B cell (primary cell): ENCODE measurements at regions not wholly inside any gene's neighbourhood (a gene's known extent, or its start where the extent isn't known, plus 50 kb on each side); places are given as distances from the start of the nearest gene placed in this dataset.

Experiments used
- ATAC-seq: fragments of 200-7000 bp; cut with Tn5 transposase; one replicate; pipeline ENCODE4 v1.10.0; 2021; ENCODE audit warnings: low read depth, mild to moderate bottlenecking, moderate number of reproducible peaks, moderate library complexity
- CTCF ChIA-PET: fragments of 350-600 bp; sonication (Branson Sonifier 250); formaldehyde crosslinking; loops from one replicate; lab custom pipeline; 2021; ENCODE audit warnings: antibody characterized with exemption, inconsistent platforms; lab: Charles Lee
- POLR2A ChIA-PET: fragments of 350-600 bp; sonication (Branson Sonifier 250); formaldehyde crosslinking; loops from one replicate; lab custom pipeline; 2021; ENCODE audit warnings: antibody characterized with exemption; lab: Charles Lee
- DNase-seq: peaks from one replicate; pipeline ENCODE4 v3.0.0; 2013
- H2AFZ ChIP-seq: 2 replicates; pipeline ENCODE4 v1.6.1; 2012; ENCODE audit warnings: mild to moderate bottlenecking, low read depth, low read length; ENCODE audit not compliant: insufficient read depth, poor library complexity, severe bottlenecking
- H3K27ac ChIP-seq, 2 donors: 1 replicate in 1 of 2; 2 replicates in 1 of 2; pipeline ENCODE4 v1.5.1; 2012 to 2013; ENCODE audit warnings: low read length in 2 of 2, mild to moderate bottlenecking in 2 of 2, moderate library complexity in 1 of 2
- H3K27me3 ChIP-seq, 4 experiments: fragments of 200-600 bp in 1 of 4; sonication (generic) in 1 of 4; replicated peaks in 1 of 4; 1 replicate in 2 of 4; 2 replicates in 2 of 4; pipeline versions ENCODE4 v1.6.1 to v1.7.0; 2013 to 2016; ENCODE audit warnings: low read length in 3 of 4, mild to moderate bottlenecking in 2 of 4, mixed read lengths in 1 of 4, moderate library complexity in 1 of 4; ENCODE audit not compliant: insufficient read depth in 4 of 4, control insufficient read depth in 3 of 4; ENCODE audit errors: control extremely low read depth in 1 of 4
- H3K36me3 ChIP-seq, 2 experiments: replicated peaks in 1 of 2; 1 replicate in 1 of 2; 2 replicates in 1 of 2; pipeline versions ENCODE4 v1.6.1 to v1.7.1; 2013; ENCODE audit warnings: low read length in 1 of 2; ENCODE audit not compliant: insufficient read depth in 2 of 2, control insufficient read depth in 1 of 2; ENCODE audit errors: control extremely low read depth in 1 of 2, extremely low read depth in 1 of 2
- H3K4me1 ChIP-seq, 2 donors: fragments of 200-600 bp in 1 of 2; sonication (generic) in 1 of 2; 1 replicate in 1 of 2; 2 replicates in 1 of 2; pipeline versions ENCODE4 v1.5.1 to v1.6.1; 2013 to 2017; ENCODE audit warnings: low read length in 2 of 2; ENCODE audit not compliant: control insufficient read depth in 2 of 2, insufficient read depth in 2 of 2
- H3K4me2 ChIP-seq: replicated peaks from 2 replicates; pipeline ENCODE3; 2012; ENCODE audit warnings: mild to moderate bottlenecking, low read depth, low read length; ENCODE audit not compliant: poor library complexity, severe bottlenecking
- H3K4me3 ChIP-seq, 5 experiments: fragments of 200-600 bp in 1 of 5; sonication (generic) in 1 of 5; 1 replicate in 3 of 5; 2 replicates in 2 of 5; pipeline versions ENCODE4 v1.5.1 to v1.7.0; 2011 to 2016; ENCODE audit warnings: low read length in 4 of 5, mild to moderate bottlenecking in 4 of 5, low read depth in 2 of 5, control low read depth in 1 of 5, moderate library complexity in 1 of 5; ENCODE audit not compliant: insufficient read depth in 1 of 5; ENCODE audit errors: control extremely low read depth in 1 of 5, extremely low read depth in 1 of 5
- H3K79me2 ChIP-seq: fragments of 200-600 bp; sonication (generic); one replicate; pipeline ENCODE4 v1.6.0; 2016; ENCODE audit warnings: low read length; ENCODE audit not compliant: control insufficient read depth, insufficient read depth
- H3K9ac ChIP-seq: fragments of 200-600 bp; sonication (generic); 2 replicates; pipeline ENCODE4 v1.6.1; 2017; ENCODE audit warnings: mild to moderate bottlenecking, low read length, moderate library complexity
- H3K9me3 ChIP-seq, 3 donors: one replicate each; pipeline versions ENCODE4 v1.6.1 to v1.7.1; 2013; ENCODE audit warnings: low read length in 2 of 3; ENCODE audit not compliant: control insufficient read depth in 2 of 3, insufficient read depth in 1 of 3; ENCODE audit errors: control extremely low read depth in 1 of 3
- H4K20me1 ChIP-seq: 2 replicates; pipeline ENCODE4 v1.6.0; 2012; ENCODE audit warnings: mild to moderate bottlenecking, low read length; ENCODE audit not compliant: insufficient read depth, control insufficient read depth, poor library complexity, severe bottlenecking
- H3K27ac Mint-ChIP-seq: one replicate; pipeline ENCODE4 v1.8.0; 2021; ENCODE audit warnings: mixed read lengths
- H3K27me3 Mint-ChIP-seq: one replicate; pipeline ENCODE4 v1.8.0; 2021; ENCODE audit warnings: mixed read lengths
- H3K4me1 Mint-ChIP-seq: one replicate; pipeline ENCODE4 v1.8.0; 2021; ENCODE audit warnings: mixed read lengths
- H3K4me3 Mint-ChIP-seq: one replicate; pipeline ENCODE4 v1.8.0; 2021; ENCODE audit warnings: mixed read lengths
- H3K9me3 Mint-ChIP-seq: one replicate; pipeline ENCODE4 v1.8.0; 2022; ENCODE audit warnings: mixed read lengths; ENCODE audit not compliant: insufficient read depth
- CTCF ChIP-seq: fragments of 200-600 bp; IDR thresholded peaks from one replicate; pipeline ENCODE4 v1.8.0; 2022; ENCODE audit warnings: antibody characterized with exemption, mild to moderate bottlenecking
- EZH2 ChIP-seq: IDR thresholded peaks from 2 replicates; pipeline ENCODE4 v1.6.1; 2012; ENCODE audit warnings: borderline replicate concordance, low read depth, mild to moderate bottlenecking, moderate library complexity, low read length; ENCODE audit not compliant: insufficient read depth, poor library complexity, severe bottlenecking
- WGBS: methylation state at CpG from one replicate; pipeline ENCODE4 v1.1.5; 2013; ENCODE audit warnings: missing lambda C conversion rate; ENCODE audit not compliant: insufficient coverage; 5-methylcytosine and 5-hydroxymethylcytosine counted together
- intact Hi-C: fragments of 100-400 bp; cut with micrococcal nuclease; formaldehyde crosslinking; loops from one replicate; pipeline ENCODE4 v1.10.0; 2022

DNA sequence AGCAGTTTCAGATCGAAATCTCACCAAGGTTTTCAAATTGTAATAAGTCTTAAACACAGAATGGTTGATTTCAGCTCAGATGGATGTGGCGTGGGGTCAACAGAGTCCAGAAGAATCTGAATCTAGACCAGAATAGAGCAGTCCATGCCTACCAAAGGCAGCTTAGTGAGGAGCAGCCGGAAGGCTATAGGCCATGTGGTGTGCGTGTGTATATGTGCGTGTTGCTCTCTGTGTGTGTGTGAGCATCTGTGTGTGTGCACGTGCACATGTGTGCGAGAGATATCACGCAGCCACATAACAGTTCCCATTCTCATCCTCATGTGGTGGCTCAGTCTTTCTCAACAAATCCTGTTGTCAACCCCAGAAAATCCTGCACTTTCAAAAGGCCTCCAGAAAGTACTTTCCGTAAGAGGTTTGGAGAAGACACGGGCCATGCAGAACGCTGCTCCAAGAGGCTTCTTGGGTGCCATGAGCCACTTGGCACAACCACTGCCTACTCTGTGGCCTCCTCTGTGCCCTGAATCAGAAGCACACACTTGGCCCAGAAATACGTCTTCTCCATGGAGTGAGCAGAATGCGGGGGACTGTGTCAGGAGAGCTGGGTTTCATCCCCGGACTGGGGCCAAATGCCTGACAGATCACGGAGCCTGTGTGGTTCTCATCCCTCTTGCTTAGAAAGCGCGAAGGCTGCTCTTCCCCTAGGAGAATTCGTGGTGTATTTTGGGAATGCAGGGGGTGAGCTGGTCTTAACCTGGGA lies 67.3 kb downstream of the ACKR3 start:
- Histone ChIP-seq H3K4me2 (no peak overlapping the region), H3K27me3 (no peaks in the 10 kb centered on the region), H3K79me2 (no peaks in the 10 kb centered on the region), H3K9me3 (peaks cover 0 to 8% (median 0%) of the 10 kb centered on the region in 3 donors), H3K9ac (no peak overlapping the region), H4K20me1 (no peaks in the 10 kb centered on the region), H2AFZ (no peak overlapping the region), H3K4me1 (no peaks in the 10 kb centered on the region), H3K27ac (no peak overlapping the region), H3K4me3 (no peak overlapping the region), H3K36me3 (no peaks in the 10 kb centered on the region)
- DNase-seq (no peak), ATAC-seq (no peak)
- Mint-ChIP-seq H3K27ac (no peak overlapping the region), H3K9me3 (no peaks in the 10 kb centered on the region), H3K4me3 (no peak overlapping the region), H3K27me3 (peaks cover 16% of the 10 kb centered on the region), H3K4me1 (no peaks in the 10 kb centered on the region)
- 96% methylated on average over 10 of the region's 18 CpGs for WGBS
- TF ChIP-seq EZH2: no peak
- no peak for TF ChIP-seq CTCF
- CTCF ChIA-PET: no interaction called here
- intact Hi-C loops: no loop called here
- POLR2A ChIA-PET: no interaction called here

GRCh38 chr2:236637686-236638569 lies 68.3 kb downstream of the ACKR3 start:
- H3K4me1 ChIP-seq: no peaks in the 10 kb centered on the region
- peaks cover 21% of the 10 kb centered on the region for H3K27me3 Mint-ChIP-seq
- H3K4me1 Mint-ChIP-seq: no peaks in the 10 kb centered on the region
- DNase-seq (no peak), ATAC-seq (no peak)
- H2AFZ ChIP-seq: no peak overlapping the region
- ChIA-PET CTCF (no interaction called here), POLR2A (no interaction called here)
- H3K9ac ChIP-seq: no peak overlapping the region
- H3K4me3 Mint-ChIP-seq: no peak overlapping the region
- intact Hi-C loops: no loop called here
- WGBS: 74% methylated on average over 5 of the region's 6 CpGs
- H3K9me3 Mint-ChIP-seq: no peaks in the 10 kb centered on the region
- TF ChIP-seq CTCF: no peak
- no peak for TF ChIP-seq EZH2
- no peaks in the 10 kb centered on the region for H4K20me1 ChIP-seq
- H3K27me3 ChIP-seq: no peaks in the 10 kb centered on the region
- H3K27ac Mint-ChIP-seq: no peak overlapping the region
- H3K36me3 ChIP-seq: no peaks in the 10 kb centered on the region
- no peak overlapping the region for H3K4me3 ChIP-seq
- no peaks in the 10 kb centered on the region for H3K79me2 ChIP-seq
- H3K9me3 ChIP-seq: peaks cover 0 to 8% (median 0%) of the 10 kb centered on the region in 3 donors
- H3K4me2 ChIP-seq: no peak overlapping the region
- H3K27ac ChIP-seq: no peak overlapping the region
